Left lung (tissue), 4 donors: ENCODE measurements at regions not wholly inside any gene's neighbourhood (a gene's known extent, or its start where the extent isn't known, plus 50 kb on each side); places are given as distances from the start of the nearest gene placed in this dataset.
A peak's percentile ranks its signal among the peaks of the same experiment; 100 is the strongest.

Source experiments
- ATAC-seq: fragments of 200-7000 bp; cut with Tn5 transposase; one replicate; pipeline ENCODE4 v1.9.1; 2020; ENCODE audit warnings: moderate library complexity
- DNase-seq, 4 donors: peaks; one replicate each; pipeline ENCODE4 v3.0.0-alpha.2; 2013 to 2020
- H3K27ac ChIP-seq, 2 donors: fragments of 200-600 bp; sonication (generic) in 1 of 2; one replicate each; pipeline versions ENCODE4 v1.5.0 to v1.8.0; 2020 to 2021
- H3K27me3 ChIP-seq, 2 donors: fragments of 200-600 bp; sonication (generic) in 1 of 2; one replicate each; pipeline versions ENCODE4 v1.5.0 to v1.8.0; 2020 to 2021
- H3K36me3 ChIP-seq, 2 donors: fragments of 200-600 bp; sonication (generic) in 1 of 2; one replicate each; pipeline versions ENCODE4 v1.5.0 to v1.8.0; 2020 to 2021
- H3K4me1 ChIP-seq, 2 donors: fragments of 200-600 bp; one replicate each; pipeline ENCODE4 v1.8.0; 2021
- H3K4me3 ChIP-seq, 2 donors: fragments of 200-600 bp; sonication (generic) in 1 of 2; one replicate each; pipeline versions ENCODE4 v1.5.0 to v1.8.0; 2020 to 2021; ENCODE audit warnings: mild to moderate bottlenecking in 1 of 2
- H3K9me3 ChIP-seq, 2 donors: fragments of 200-600 bp; sonication (generic) in 1 of 2; one replicate each; pipeline versions ENCODE4 v1.5.0 to v1.8.0; 2020 to 2021
- CTCF ChIP-seq, 2 donors: fragments of 200-600 bp; sonication (generic) in 1 of 2; IDR thresholded peaks; one replicate each; pipeline versions ENCODE4 v1.5.0 to v1.8.0; 2021; ENCODE audit warnings: antibody characterized with exemption in 2 of 2
- intact Hi-C, 2 donors: fragments of 100-400 bp; cut with DNase I; formaldehyde crosslinking; loops; one replicate each; pipeline versions ENCODE4 v1.11.2 to v1.14.2; 2022
- donor health status: DM: no; HTN: yes; CAD: no.
- donor health status: DM: no; HTN: no; CAD: no.

GRCh38 chr18:11432360-11432811 is 177.0 kb upstream of the SLC35G4 start:
- H3K27ac ChIP-seq: no peak overlapping the region
- ATAC-seq (no peak), DNase-seq (peak in 1 of 4 donors; percentile 68)
- no peak overlapping the region for H3K4me3 ChIP-seq
- H3K27me3 ChIP-seq: no peaks in the 10 kb centered on the region
- peaks cover 0 to 7% of the 10 kb centered on the region in 2 donors for H3K9me3 ChIP-seq
- H3K4me1 ChIP-seq: no peaks in the 10 kb centered on the region
- intact Hi-C loops: no loop called here
- H3K36me3 ChIP-seq: no peaks in the 10 kb centered on the region
- no peak for TF ChIP-seq CTCF (IDR thresholded peaks at IDR 0.05)

GRCh38 chr18:11429876-11430275 is 179.5 kb upstream of the SLC35G4 start:
- Histone ChIP-seq H3K27me3 (no peaks in the 10 kb centered on the region), H3K36me3 (no peaks in the 10 kb centered on the region), H3K4me1 (no peaks in the 10 kb centered on the region), H3K4me3 (no peak overlapping the region), H3K27ac (no peak overlapping the region), H3K9me3 (peaks cover 0 to 7% of the 10 kb centered on the region in 2 donors)
- intact Hi-C loops: no loop called here
- no peak for TF ChIP-seq CTCF (IDR thresholded peaks at IDR 0.05)
- no peak for ATAC-seq
- DNase-seq: no peak

GRCh38 chr18:11425211-11425610 is 184.2 kb upstream of the SLC35G4 start:
- Histone ChIP-seq H3K27ac (no peak overlapping the region), H3K36me3 (no peaks in the 10 kb centered on the region), H3K4me3 (no peak overlapping the region), H3K4me1 (no peaks in the 10 kb centered on the region), H3K9me3 (no peaks in the 10 kb centered on the region), H3K27me3 (no peaks in the 10 kb centered on the region)
- TF ChIP-seq CTCF (IDR thresholded peaks at IDR 0.05): no peak
- DNase-seq (no peak), ATAC-seq (no peak)
- intact Hi-C loops: no loop called here

GRCh38 chr18:11419338-11419737 is 190.1 kb upstream of the SLC35G4 start:
- intact Hi-C loops: no loop called here
- DNase-seq: no peak

GRCh38 chr18:11412811-11413210 is 196.6 kb upstream of the SLC35G4 start:
- Histone ChIP-seq H3K27ac (no peak overlapping the region), H3K27me3 (no peaks in the 10 kb centered on the region), H3K9me3 (no peaks in the 10 kb centered on the region), H3K4me3 (no peak overlapping the region), H3K4me1 (no peaks in the 10 kb centered on the region), H3K36me3 (no peaks in the 10 kb centered on the region)
- DNase-seq (no peak), ATAC-seq (no peak)
- no peak for TF ChIP-seq CTCF (IDR thresholded peaks at IDR 0.05)
- intact Hi-C loops: no loop called here

More at GRCh38 chr18:11419338-11419737, 190.1 kb upstream of the SLC35G4 start:
- Histone ChIP-seq H3K27me3 (no peaks in the 10 kb centered on the region), H3K4me3 (no peak overlapping the region), H3K36me3 (no peaks in the 10 kb centered on the region), H3K4me1 (no peaks in the 10 kb centered on the region), H3K27ac (no peak overlapping the region), H3K9me3 (no peaks in the 10 kb centered on the region)
- no peak for ATAC-seq
- no peak for TF ChIP-seq CTCF (IDR thresholded peaks at IDR 0.05)
